ENCODE measurements at regions not wholly inside any gene's neighbourhood (a gene's known extent, or its start where the extent isn't known, plus 50 kb on each side); places are given as distances from the start of the nearest gene placed in this dataset.

DNA sequence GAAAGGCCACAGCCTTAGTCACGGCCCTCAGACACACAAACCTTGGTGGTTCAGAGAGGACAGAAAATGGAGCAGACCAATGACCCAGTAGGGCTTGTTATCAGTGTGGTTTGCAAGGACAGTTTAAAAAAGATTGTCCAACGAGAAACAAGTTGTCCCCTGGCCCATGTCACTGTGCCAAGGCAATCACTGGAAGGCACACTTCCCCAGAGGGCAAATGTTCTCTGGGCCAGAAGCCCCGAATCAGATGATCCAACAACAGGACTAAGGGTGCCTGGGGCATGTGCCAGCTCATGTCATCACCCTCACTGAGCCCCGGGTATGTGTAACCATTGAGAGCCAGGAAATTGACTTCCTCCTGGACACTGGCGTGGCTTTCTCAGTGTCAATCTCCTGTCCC lies 950.1 kb upstream of the CTNND2 start:
- DNase-seq: no peak

DNA sequence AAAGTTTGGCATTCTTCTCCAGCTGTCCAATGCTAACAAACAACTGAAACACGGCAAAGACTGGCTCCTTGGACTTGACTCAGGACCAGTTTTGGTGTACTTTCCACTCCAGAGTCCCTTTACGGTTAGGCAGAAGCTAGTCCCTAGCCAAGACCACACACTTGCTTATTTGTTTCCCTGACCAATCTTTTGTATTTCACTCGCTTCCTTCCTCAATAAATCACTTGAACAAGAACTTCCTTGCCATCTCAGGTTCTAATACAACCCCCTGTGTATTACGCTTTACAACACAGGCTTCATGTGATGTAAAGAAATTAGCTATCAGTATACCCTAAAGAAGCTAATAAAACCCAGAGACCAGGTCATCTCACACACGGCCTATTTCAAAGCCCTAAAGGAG lies 947.5 kb upstream of the CTNND2 start:
- no peak for DNase-seq

- no peak for DNase-seq
These were observed 944.5 kb upstream of the CTNND2 start for GRCh38 chr5:12848709-12849108.

DNA sequence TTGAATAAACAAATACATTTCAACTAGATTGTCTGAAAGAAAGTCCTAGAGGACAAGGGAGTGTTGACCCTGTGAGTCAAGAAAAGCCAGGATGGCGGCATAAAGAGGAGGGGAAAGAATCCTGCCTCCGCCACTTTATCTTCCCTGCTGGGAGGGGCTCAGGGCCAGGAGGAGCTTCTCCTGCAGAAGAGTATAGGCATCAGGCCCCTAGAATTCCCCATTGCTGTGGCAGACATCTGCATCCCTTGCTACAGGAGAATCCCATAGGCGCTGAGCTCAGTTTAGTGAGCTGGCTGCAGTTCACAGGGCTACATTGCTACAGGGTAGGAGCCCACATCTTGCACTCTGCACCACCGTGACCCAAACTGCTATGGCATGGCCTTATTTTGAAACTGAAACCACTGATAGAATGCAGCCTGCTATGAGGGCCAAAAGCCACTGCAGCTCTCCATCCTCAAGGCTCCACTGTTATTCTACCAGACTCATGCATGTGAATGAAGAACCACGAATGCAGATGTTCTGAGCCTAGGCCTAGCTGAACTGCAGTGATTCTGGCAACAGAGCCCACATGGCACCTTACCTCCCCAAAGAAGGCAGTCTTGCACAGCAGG lies 941.4 kb upstream of the CTNND2 start:
- DNase-seq: no peak

DNA sequence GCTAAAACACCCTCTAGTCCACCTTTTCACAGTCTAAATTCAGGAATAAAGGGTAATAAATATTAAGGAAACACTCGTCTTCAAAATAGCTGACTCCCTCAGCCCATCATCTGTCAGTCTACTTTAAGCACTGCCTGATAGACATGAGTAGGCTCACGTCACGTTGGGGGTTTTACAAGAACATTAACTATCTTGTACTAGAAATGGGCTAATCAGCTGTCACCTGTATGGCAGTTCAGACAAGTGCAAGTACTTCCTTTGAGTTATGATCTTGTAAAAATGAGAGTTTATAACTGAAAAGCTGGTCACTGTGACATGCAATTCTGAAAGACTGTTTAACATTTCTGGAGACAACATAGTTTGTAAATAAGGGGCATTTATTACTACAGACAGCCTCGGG lies 936.7 kb upstream of the CTNND2 start:
- no peak for DNase-seq

DNA sequence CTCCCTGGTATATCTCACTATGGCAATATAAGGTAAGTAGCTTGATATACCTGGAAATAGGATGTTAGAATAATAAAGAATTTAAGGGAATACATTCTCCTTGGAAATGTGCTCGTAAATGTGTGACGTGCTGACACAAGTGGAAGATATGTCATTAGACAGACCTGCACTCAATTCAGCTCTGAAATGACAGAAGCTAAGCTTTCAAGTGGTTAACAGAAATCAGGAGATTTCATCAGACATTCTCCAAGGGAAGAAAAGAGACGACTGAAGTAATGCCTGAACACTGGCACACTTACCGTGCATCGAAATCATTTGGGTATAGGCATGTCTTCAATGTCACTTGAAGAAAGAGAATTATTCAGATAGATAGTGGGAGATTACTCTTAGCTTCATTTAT lies 933.3 kb upstream of the CTNND2 start:
- DNase-seq: no peak

DNA sequence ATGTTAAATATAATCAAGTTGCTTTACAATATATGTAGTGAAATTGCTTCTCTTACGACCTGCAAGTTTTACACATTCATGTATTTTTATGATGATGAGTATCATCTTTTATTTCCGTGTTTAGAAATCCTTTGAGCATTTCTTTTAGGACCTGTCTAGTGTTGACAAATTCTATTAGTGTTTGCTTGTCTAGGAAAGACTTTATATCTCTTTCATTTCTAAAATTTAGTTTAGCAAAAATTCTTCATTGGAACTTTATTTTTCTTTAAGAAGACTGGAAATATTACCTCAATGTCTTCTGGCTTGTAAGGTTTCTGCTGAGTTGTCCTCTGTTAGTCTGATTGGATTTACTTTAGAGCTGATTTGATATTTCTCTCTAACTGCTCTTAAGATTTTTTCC lies 920.9 kb upstream of the CTNND2 start:
- no peak for DNase-seq

- no peak for DNase-seq
These were observed 901.0 kb upstream of the CTNND2 start for GRCh38 chr5:12805165-12805698.

DNA sequence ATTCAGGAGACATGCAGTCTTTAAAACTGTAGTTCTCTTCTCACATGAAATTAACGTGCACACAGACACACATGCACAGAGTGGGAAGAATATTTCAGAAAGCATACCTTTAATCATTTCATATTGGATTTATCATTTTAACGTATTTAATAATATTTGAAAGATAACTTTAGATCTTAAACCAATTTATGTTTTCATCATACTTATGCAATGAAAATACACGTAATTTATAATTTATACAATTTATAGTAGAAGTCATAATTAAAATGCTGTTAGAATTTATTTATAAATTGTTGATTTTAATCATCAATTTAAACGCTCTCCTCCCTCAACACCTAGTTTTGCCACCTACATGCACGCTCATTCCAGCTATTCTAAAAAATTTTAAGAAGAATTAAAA lies 894.9 kb upstream of the CTNND2 start:
- DNase-seq: no peak

GRCh38 chr5:12795333-12795663 lies 891.1 kb upstream of the CTNND2 start:
- no peak for DNase-seq

DNA sequence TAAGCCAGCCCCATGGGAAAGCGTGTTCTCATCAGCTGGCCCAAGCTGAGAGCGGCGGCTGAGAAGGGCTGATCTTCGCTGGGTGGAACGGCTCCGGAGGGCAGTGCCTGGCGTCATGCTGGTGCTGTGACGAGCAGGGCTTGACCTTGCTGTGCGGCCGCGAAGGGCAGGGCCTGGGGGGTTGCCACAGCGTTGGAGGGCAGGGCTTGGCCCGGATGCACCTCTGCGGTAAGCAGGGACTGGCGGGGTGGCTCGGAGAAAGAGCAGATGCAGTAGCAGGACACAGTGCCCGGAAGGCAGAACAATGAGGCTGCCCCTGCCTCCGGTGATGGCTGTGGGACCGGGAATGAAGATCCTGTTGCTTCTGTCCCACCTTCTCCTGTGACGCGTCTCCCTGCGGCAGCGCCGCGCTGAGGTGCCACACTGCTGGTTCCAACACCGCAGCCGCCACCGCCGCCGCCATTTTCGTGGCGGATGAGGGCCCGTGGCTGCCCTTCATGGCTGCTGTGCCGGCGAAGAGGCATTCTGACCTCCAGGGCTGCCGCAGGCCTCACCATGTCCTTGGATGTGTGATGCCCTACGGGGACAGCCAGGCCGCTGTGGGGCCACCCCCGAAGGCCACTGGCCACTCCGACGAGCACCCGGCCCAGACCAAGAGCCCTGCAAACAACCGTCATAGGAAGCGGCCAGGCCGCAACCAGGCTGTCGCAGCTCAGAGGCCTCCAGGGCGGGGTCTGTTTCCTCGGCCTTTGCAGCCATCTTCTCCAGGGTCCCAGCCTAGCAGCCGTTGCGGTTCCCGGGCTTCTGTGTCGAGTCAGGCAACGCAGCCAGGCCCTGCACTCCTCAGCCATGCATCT lies 890.5 kb upstream of the CTNND2 start:
- no peak for DNase-seq

DNA sequence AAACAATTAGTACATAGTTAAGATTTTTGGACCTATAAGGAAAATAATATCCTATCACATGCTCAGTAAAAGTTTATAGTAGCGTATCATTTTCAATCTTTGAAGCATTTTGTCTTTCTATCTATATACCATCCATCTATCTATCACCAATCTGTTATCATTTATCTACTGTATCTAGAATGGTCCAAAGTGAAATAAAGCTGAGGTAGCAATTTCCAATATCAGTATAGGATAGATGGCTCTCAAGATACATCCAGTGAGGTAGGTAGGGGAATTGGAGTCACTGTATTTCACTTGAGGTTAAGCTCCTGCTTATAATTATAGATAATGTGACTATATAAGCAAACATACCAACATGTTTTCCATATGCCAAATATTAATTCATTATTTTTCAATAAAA lies 889.1 kb upstream of the CTNND2 start:
- DNase-seq: no peak

DNA sequence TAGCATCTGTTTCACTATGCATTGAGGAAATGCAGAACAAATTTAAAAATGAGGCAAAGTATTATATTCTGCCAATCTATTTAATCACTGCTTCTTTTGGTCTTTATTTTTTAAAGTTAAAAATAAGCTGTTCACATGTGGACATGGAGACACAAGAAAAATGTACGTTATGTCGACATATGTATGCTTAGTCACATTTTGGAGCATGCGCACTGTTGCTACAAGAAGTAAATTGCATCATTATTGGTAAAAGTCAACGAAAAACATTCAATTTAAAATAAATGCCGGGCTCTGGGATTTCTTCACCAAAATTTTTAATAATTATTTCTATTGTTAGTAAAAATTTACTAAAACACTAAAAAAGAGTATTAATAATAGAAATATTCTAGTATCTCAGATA lies 876.3 kb upstream of the CTNND2 start:
- no peak for DNase-seq

- no peak for DNase-seq
These were observed 873.1 kb upstream of the CTNND2 start for GRCh38 chr5:12777342-12777741.

GRCh38 chr5:12772276-12772675 lies 868.0 kb upstream of the CTNND2 start:
- no peak for DNase-seq

- no peak for DNase-seq
These were observed 855.1 kb upstream of the CTNND2 start for GRCh38 chr5:12759377-12759776.

- no peak for DNase-seq
These were observed 852.8 kb upstream of the CTNND2 start for GRCh38 chr5:12757035-12757434.

DNA sequence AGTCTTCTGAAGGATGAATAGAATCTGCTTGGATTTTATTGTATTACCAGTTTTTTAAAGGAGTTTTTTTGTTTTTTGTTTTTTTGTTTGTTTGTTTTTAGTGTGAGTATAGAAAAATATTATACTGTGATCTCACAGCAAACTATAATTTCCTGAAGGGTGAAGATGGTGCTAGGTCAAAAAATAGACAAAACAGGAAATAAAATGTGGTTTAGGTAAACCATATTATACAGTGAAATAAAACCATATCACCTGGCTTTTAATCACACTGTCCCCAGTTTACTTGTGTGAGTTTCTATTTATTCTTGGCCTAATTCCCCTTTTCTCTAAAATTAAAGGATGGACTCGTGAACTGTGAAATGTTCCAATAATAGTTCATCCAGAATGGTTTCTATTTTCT lies 841.3 kb upstream of the CTNND2 start:
- DNase-seq: no peak

DNA sequence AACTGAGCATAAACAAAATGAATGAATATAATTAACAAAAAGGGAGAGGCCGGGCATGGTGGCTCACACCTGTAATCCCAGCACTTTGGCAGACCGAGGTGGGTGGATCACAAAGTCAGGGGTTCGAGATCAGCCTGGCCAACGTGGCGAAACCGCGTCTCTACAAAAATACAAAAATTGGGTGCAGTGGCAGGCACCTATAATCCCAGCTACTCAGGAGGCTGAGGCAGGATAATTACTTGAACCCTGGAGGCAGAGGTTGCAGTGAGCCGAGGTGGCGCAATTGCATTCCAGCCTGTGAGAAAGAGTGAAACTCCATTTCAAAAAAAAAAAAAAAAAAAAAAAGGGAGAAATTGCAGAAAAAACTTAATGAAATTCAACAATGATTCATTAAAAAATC lies 839.3 kb upstream of the CTNND2 start:
- DNase-seq: no peak

DNA sequence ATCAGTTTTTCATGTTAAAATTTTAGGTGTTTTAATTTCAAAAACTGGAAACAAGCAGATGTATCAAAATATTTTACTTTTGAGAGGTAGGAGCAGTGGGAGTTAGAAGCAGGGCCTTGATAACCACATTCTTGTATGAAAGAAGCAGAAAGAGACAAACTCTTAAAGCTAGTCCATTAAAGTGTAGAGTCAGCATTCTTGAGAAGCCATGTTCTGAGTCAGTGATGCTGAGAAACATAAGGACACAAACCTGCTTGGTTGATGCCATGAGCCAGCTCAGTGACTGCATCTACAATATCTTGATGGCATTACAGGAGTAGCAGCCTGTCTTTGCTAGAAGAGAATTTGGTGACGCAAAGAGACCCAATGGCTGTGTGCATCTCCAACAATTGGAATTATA lies 826.1 kb upstream of the CTNND2 start:
- DNase-seq: no peak

DNA sequence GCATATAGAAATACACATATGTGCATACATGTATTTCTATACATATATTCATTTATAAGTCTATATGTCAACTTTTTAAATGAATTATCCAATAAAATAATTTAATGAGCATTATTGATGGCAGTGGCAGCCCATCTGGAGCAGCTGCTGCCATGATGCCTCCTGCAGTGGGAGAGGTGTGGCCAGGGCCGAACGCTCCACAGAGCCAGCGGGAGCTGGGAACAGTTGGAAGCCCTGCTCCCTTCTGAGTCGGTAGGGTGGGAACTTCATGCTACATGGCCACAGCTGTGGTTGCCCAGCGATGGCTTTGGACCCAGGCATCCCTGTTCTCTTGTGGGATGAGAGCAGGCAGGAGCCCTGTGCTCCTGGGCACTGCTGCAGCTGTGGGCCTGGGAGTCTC lies 812.4 kb upstream of the CTNND2 start:
- DNase-seq: no peak

DNA sequence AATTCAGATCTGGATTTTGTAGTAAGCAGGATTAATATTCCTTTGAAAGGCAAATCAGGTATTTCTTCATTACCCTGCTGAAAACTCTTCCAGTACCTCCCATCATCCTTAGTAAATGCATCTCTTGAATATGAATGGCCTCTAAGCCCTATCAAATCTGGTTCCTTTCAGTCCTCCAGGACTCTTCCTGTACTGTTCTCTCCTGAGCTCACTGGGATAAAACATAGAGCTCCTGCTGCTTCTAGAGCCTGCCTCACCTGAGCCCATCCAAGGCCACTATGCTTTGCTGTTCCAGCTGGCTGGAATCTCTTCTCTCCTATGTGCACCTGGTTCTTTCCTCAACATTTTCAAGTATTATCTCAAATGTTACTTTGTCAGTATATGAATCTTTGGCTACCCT lies 803.3 kb upstream of the CTNND2 start:
- no peak for DNase-seq

GRCh38 chr5:12704955-12705354 lies 800.7 kb upstream of the CTNND2 start:
- no peak for DNase-seq

- DNase-seq: no peak
These were observed 799.0 kb upstream of the CTNND2 start for GRCh38 chr5:12703254-12703653.

DNA sequence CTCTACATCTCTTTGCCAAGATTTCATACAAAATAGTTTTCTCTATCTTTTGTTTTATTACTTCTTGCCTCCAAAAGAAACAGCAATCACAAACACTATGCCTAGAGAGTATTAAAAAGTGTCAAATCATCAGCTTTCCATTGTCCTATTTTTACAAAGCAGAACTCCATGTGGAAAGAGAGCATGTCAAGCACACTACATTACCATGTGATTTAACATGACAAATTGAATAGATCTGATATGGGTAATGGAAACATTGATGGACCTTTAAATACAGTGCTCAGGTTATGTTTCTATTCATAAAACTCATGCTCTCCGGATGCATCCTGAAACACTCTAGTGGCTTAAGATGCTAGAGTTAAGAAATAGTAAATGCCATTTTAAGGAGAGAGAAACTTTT lies 791.4 kb upstream of the CTNND2 start:
- no peak for DNase-seq
